ENCODE measurements at regions not wholly inside any gene's neighbourhood (a gene's known extent, or its start where the extent isn't known, plus 50 kb on each side); places are given as distances from the start of the nearest gene placed in this dataset.
"Not testable (repeated sequence)": the region's sequence is repeated elsewhere in the genome, so short reads cannot be mapped to it uniquely, and the experiment has no call there.

GRCh38 chr6:10343320-10343719, 71.6 kb downstream of the TFAP2A start:
- DNase-seq: no peak

- DNase-seq: no peak
These were observed 73.3 kb downstream of the TFAP2A start for GRCh38 chr6:10341605-10342004.

GRCh38 chr6:10338151-10338550, 76.7 kb downstream of the TFAP2A start:
- no peak for DNase-seq

- not testable (repeated sequence) for DNase-seq
These were observed 77.5 kb downstream of the TFAP2A start for GRCh38 chr6:10337376-10337775.

- DNase-seq: no peak
These were observed 82.8 kb downstream of the TFAP2A start for GRCh38 chr6:10332111-10332510.

GRCh38 chr6:10331334-10331968, 83.4 kb downstream of the TFAP2A start:
- no peak for DNase-seq

- no peak for DNase-seq
These were observed 84.4 kb downstream of the TFAP2A start for GRCh38 chr6:10330515-10330914.

- DNase-seq: no peak
These were observed 91.9 kb downstream of the TFAP2A start for GRCh38 chr6:10323018-10323417.

- no peak for DNase-seq
These were observed 94.6 kb downstream of the TFAP2A start for GRCh38 chr6:10320291-10320690.

- DNase-seq: peak; percentile 38
These were observed 98.5 kb downstream of the TFAP2A start for GRCh38 chr6:10316373-10316721.

GRCh38 chr6:10315658-10316372, 99.1 kb downstream of the TFAP2A start:
- no peak for DNase-seq

- DNase-seq: no peak
These were observed 99.8 kb downstream of the TFAP2A start for GRCh38 chr6:10315034-10315433.

GRCh38 chr6:10314163-10314955, 100.5 kb downstream of the TFAP2A start:
- no peak for DNase-seq

- no peak for DNase-seq
These were observed 101.1 kb downstream of the TFAP2A start for GRCh38 chr6:10313799-10314162.

- no peak for DNase-seq
These were observed 102.4 kb downstream of the TFAP2A start for GRCh38 chr6:10312445-10312844.

GRCh38 chr6:10311546-10312405, 103.1 kb downstream of the TFAP2A start:
- DNase-seq: not testable (repeated sequence)

GRCh38 chr6:10310826-10311225, 104.0 kb downstream of the TFAP2A start:
- DNase-seq: no peak

- no peak for DNase-seq
These were observed 104.6 kb downstream of the TFAP2A start for GRCh38 chr6:10310330-10310653.

GRCh38 chr6:10309457-10310329, 105.2 kb downstream of the TFAP2A start:
- DNase-seq: no peak

- no peak for DNase-seq
These were observed 107.4 kb downstream of the TFAP2A start for GRCh38 chr6:10307476-10307875.

- no peak for DNase-seq
These were observed 107.8 kb downstream of the TFAP2A start for GRCh38 chr6:10307028-10307427.

All from fibroblast of skin of back (primary cell).